ENCODE measurements at regions not wholly inside any gene's neighbourhood (a gene's known extent, or its start where the extent isn't known, plus 50 kb on each side); places are given as distances from the start of the nearest gene placed in this dataset.

DNA sequence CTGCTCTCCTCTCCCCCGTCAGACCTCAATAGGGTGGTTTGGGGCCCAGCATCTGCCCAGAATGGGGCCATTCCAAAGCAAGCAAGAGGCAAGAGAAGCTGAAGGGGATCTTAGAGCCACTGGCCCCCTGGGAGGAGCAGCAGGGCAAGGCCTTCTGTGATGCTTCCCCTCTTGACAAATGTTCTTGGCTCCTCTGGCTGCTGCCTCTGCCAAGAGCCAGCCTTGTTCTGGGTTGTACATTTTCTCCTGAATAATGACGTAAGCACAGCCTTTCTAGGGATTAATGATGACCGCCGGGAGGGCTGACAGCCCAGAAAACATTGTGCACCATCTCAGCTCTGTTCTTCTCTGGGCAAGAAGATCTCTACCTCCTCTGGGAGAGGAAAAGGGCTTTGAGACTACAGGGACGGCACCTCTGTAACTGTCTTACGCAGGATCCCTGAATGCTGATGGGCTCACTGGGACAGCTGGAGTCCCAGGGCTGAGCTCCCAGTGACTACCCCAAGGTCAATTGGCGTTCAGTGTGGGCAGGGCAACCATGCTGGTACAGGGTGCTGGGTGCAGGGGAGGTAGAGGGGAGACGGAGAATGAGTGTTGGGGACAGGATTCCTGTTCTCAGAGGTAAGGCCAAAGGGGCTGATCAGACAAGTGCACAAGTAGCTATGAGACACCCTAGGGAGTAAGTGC lies 253.3 kb downstream of the FAM43A start:
- H3K79me2 ChIP-seq (ENCODE audit: low read length), result no peaks in the 10 kb centered on the region
- no peak overlapping the region for H3K9ac ChIP-seq (ENCODE audit: low read length)
- TF ChIP-seq EZH2phosphoT487 (IDR thresholded peaks at IDR 0.05; ENCODE audit: low read length), result no peak
- no peaks in the 10 kb centered on the region for H3K27me3 ChIP-seq (replicated peaks; ENCODE audit: insufficient read depth, low read length)
- H3K4me1 ChIP-seq (ENCODE audit: low read length), result no peaks in the 10 kb centered on the region
- H3K36me3 ChIP-seq (replicated peaks; ENCODE audit: insufficient read depth, low read length), result no peaks in the 10 kb centered on the region
- no peak overlapping the region for H2AFZ ChIP-seq (ENCODE audit: low read length)
- no peak overlapping the region for H3K4me2 ChIP-seq (ENCODE audit: low read depth, low read length)
- no peak for DNase-seq
- no peaks in the 10 kb centered on the region for H4K20me1 ChIP-seq (ENCODE audit: insufficient read depth, low read length)
- no peaks in the 10 kb centered on the region for H3K9me3 ChIP-seq (replicated peaks; ENCODE audit: insufficient read depth, low read length)
- H3K27ac ChIP-seq (ENCODE audit: low read length), result no peak overlapping the region
- no peaks in the 10 kb centered on the region for H3K9me2 ChIP-seq (replicated peaks; ENCODE audit: insufficient read depth, low read length)
- no peak overlapping the region for H3K4me3 ChIP-seq (ENCODE audit: low read length)
- no peaks in the 10 kb centered on the region for H3F3A ChIP-seq (ENCODE audit: insufficient read depth, low read length)

DNA sequence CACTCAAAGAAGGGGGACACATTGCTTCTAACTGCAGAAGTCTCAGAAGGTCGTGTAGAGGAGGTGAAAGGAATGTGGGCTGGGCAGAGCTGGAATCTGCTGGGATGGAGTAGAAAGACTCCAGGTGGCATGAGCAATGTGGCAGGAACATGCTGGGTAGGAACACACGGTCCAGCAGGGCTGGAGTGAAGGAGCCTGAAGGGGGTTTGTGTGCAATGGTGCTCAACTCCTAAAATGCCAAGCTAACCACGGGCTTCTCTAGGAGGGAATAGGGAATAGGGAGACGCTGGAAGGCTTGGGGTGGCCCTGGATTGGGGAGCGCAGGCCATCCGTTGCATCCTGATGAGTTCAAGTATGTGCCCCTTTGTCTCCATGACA lies 253.8 kb downstream of the FAM43A start:
- H3K9me3 ChIP-seq (replicated peaks; ENCODE audit: insufficient read depth, low read length), result no peaks in the 10 kb centered on the region
- H3K9ac ChIP-seq (ENCODE audit: low read length), result no peak overlapping the region
- no peak overlapping the region for H2AFZ ChIP-seq (ENCODE audit: low read length)
- H3K79me2 ChIP-seq (ENCODE audit: low read length), result no peaks in the 10 kb centered on the region
- no peaks in the 10 kb centered on the region for H3K36me3 ChIP-seq (replicated peaks; ENCODE audit: insufficient read depth, low read length)
- no peaks in the 10 kb centered on the region for H3K27me3 ChIP-seq (replicated peaks; ENCODE audit: insufficient read depth, low read length)
- DNase-seq, result no peak
- no peak overlapping the region for H3K27ac ChIP-seq (ENCODE audit: low read length)
- H3K9me2 ChIP-seq (replicated peaks; ENCODE audit: insufficient read depth, low read length), result no peaks in the 10 kb centered on the region
- H4K20me1 ChIP-seq (ENCODE audit: insufficient read depth, low read length), result no peaks in the 10 kb centered on the region
- H3F3A ChIP-seq (ENCODE audit: insufficient read depth, low read length), result no peaks in the 10 kb centered on the region
- no peak overlapping the region for H3K4me3 ChIP-seq (ENCODE audit: low read length)
- TF ChIP-seq, protein P1, sequence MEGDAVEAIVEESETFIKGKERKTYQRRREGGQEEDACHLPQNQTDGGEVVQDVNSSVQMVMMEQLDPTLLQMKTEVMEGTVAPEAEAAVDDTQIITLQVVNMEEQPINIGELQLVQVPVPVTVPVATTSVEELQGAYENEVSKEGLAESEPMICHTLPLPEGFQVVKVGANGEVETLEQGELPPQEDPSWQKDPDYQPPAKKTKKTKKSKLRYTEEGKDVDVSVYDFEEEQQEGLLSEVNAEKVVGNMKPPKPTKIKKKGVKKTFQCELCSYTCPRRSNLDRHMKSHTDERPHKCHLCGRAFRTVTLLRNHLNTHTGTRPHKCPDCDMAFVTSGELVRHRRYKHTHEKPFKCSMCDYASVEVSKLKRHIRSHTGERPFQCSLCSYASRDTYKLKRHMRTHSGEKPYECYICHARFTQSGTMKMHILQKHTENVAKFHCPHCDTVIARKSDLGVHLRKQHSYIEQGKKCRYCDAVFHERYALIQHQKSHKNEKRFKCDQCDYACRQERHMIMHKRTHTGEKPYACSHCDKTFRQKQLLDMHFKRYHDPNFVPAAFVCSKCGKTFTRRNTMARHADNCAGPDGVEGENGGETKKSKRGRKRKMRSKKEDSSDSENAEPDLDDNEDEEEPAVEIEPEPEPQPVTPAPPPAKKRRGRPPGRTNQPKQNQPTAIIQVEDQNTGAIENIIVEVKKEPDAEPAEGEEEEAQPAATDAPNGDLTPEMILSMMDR (IDR thresholded peaks at IDR 0.05; ENCODE audit: low read length), result no peak
- TF ChIP-seq EZH2 (optimal IDR thresholded peaks at IDR 0.05; ENCODE audit: low read depth, low read length), result no peak
- no peak for TF ChIP-seq EZH2phosphoT487 (IDR thresholded peaks at IDR 0.05; ENCODE audit: low read length)
- no peaks in the 10 kb centered on the region for H3K4me1 ChIP-seq (ENCODE audit: low read length)
- H3K4me2 ChIP-seq (ENCODE audit: low read depth, low read length), result no peak overlapping the region

DNA sequence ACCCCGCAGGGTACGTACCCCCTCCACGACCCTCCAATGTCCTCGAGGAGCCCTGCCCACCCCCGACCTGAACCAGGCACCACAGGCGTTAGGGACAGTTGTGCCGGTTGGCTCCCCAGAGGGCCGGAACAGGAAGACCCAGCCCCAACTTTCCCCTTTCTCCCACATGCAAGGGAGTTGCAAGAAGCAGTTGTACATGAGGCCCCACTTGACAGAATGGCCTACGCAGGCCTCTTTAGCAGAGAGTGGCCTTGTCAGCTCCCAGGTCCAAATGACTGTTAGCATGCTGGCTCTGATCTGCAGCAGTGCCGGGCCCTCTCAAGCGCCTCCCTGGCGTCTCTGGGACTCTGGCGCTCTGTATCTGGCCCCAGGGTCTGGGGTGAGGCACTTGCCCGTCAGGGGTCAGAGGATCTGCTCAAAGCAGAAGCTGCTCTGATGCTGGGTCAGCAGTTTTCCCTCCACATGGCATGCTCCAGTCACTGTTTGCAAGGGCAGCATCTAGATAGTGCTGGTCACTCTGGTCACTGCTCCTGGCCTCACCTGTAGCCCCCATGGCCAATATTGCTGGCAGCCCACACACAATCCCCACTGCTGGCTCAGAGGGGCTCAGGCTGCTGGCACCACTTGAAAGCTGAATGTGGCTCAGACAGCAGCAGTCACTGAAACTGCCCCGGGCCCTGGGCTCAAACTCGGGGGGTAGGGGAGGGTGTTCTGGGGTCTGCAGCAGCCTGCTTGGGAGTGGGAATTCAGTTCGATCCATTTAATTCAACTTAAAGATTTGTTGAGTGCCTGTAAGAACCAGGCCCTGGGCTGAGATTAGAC lies 254.5 kb downstream of the FAM43A start:
- no peak for TF ChIP-seq EZH2 (optimal IDR thresholded peaks at IDR 0.05; ENCODE audit: low read depth, low read length)
- TF ChIP-seq EZH2phosphoT487 (IDR thresholded peaks at IDR 0.05; ENCODE audit: low read length), result no peak
- TF ChIP-seq, protein P1 (IDR thresholded peaks at IDR 0.05; ENCODE audit: low read length), result no peak
- Histone ChIP-seq H3K9me2 (replicated peaks; ENCODE audit: insufficient read depth, low read length) (no peaks in the 10 kb centered on the region), H3K27me3 (replicated peaks; ENCODE audit: insufficient read depth, low read length) (no peaks in the 10 kb centered on the region), H3K36me3 (replicated peaks; ENCODE audit: insufficient read depth, low read length) (no peaks in the 10 kb centered on the region), H3K4me3 (ENCODE audit: low read length) (no peak overlapping the region), H3K4me2 (ENCODE audit: low read depth, low read length) (no peak overlapping the region), H3K27ac (ENCODE audit: low read length) (no peak overlapping the region), H3K79me2 (ENCODE audit: low read length) (no peaks in the 10 kb centered on the region), H3F3A (ENCODE audit: insufficient read depth, low read length) (no peaks in the 10 kb centered on the region), H3K9me3 (replicated peaks; ENCODE audit: insufficient read depth, low read length) (no peaks in the 10 kb centered on the region), H3K4me1 (ENCODE audit: low read length) (no peaks in the 10 kb centered on the region), H3K9ac (ENCODE audit: low read length) (no peak overlapping the region), H4K20me1 (ENCODE audit: insufficient read depth, low read length) (no peaks in the 10 kb centered on the region), H2AFZ (ENCODE audit: low read length) (no peak overlapping the region)
- DNase-seq, result no peak

Data from MM.1S (cell line).